ENCODE measurements at regions not wholly inside any gene's neighbourhood (a gene's known extent, or its start where the extent isn't known, plus 50 kb on each side); places are given as distances from the start of the nearest gene placed in this dataset.

GRCh38 chr4:178480105-178480504 is 1037.9 kb upstream of the AGA start:
- Histone ChIP-seq H3K4me3 (ENCODE audit: low read depth in 1 of 2, low read length in 1 of 2) (no peak overlapping the region), H3K36me3 (no peaks in the 10 kb centered on the region), H3K27me3 (no peaks in the 10 kb centered on the region), H3K27ac (no peak overlapping the region), H3K4me1 (ENCODE audit: control insufficient read depth in 1 of 2, insufficient read depth in 1 of 2, low read depth in 1 of 2, low read length in 1 of 2) (no peaks in the 10 kb centered on the region), H3K9me3 (no peaks in the 10 kb centered on the region)
- no peak for TF ChIP-seq CTCF (IDR thresholded peaks at IDR 0.05)

GRCh38 chr4:178480881-178481280 is 1038.6 kb upstream of the AGA start:
- Histone ChIP-seq H3K27me3 (no peaks in the 10 kb centered on the region), H3K27ac (no peak overlapping the region), H3K4me3 (ENCODE audit: low read depth in 1 of 2, low read length in 1 of 2) (no peak overlapping the region), H3K9me3 (no peaks in the 10 kb centered on the region), H3K36me3 (no peaks in the 10 kb centered on the region), H3K4me1 (ENCODE audit: control insufficient read depth in 1 of 2, insufficient read depth in 1 of 2, low read depth in 1 of 2, low read length in 1 of 2) (no peaks in the 10 kb centered on the region)
- TF ChIP-seq CTCF (IDR thresholded peaks at IDR 0.05) = no peak

GRCh38 chr4:178481564-178481963 is 1039.3 kb upstream of the AGA start:
- no peak for TF ChIP-seq CTCF (IDR thresholded peaks at IDR 0.05)
- H3K4me3 ChIP-seq (ENCODE audit: low read depth in 1 of 2, low read length in 1 of 2) = no peak overlapping the region

GRCh38 chr4:178523038-178523437 is 1080.8 kb upstream of the AGA start:
- no peak overlapping the region for H3K27ac ChIP-seq
- TF ChIP-seq CTCF (IDR thresholded peaks at IDR 0.05) = no peak
- peaks cover 6% of the 10 kb centered on the region for H3K9me3 ChIP-seq
- no peak overlapping the region for H3K4me3 ChIP-seq (ENCODE audit: low read depth in 1 of 2, low read length in 1 of 2)
- H3K27me3 ChIP-seq = no peaks in the 10 kb centered on the region
- H3K36me3 ChIP-seq = no peaks in the 10 kb centered on the region
- H3K4me1 ChIP-seq (ENCODE audit: control insufficient read depth in 1 of 2, insufficient read depth in 1 of 2, low read depth in 1 of 2, low read length in 1 of 2) = no peaks in the 10 kb centered on the region

More at GRCh38 chr4:178481564-178481963, 1039.3 kb upstream of the AGA start:
- no peaks in the 10 kb centered on the region for H3K9me3 ChIP-seq
- no peak overlapping the region for H3K27ac ChIP-seq
- H3K4me1 ChIP-seq (ENCODE audit: control insufficient read depth in 1 of 2, insufficient read depth in 1 of 2, low read depth in 1 of 2, low read length in 1 of 2) = no peaks in the 10 kb centered on the region
- no peaks in the 10 kb centered on the region for H3K36me3 ChIP-seq
- no peaks in the 10 kb centered on the region for H3K27me3 ChIP-seq

GRCh38 chr4:178535939-178536579 is 1093.8 kb upstream of the AGA start:
- Histone ChIP-seq H3K36me3 (no peaks in the 10 kb centered on the region), H3K9me3 (no peaks in the 10 kb centered on the region), H3K4me1 (ENCODE audit: control insufficient read depth in 1 of 2, insufficient read depth in 1 of 2, low read depth in 1 of 2, low read length in 1 of 2) (no peaks in the 10 kb centered on the region), H3K4me3 (ENCODE audit: low read depth in 1 of 2, low read length in 1 of 2) (no peak overlapping the region), H3K27me3 (no peaks in the 10 kb centered on the region), H3K27ac (no peak overlapping the region)
- no peak for TF ChIP-seq CTCF (IDR thresholded peaks at IDR 0.05)
